ENCODE measurements at regions not wholly inside any gene's neighbourhood (a gene's known extent, or its start where the extent isn't known, plus 50 kb on each side); places are given as distances from the start of the nearest gene placed in this dataset.
A peak's percentile ranks its signal among the peaks of the same experiment; 100 is the strongest.

GRCh38 chr6:119979862-119980261 lies 630.3 kb upstream of the MAN1A1 start:
- Histone ChIP-seq H3K27ac (ENCODE audit: low read depth in 2 of 2, low read length in 2 of 2) (no peak overlapping the region), H3K36me3 (ENCODE audit: control insufficient read depth in 2 of 3, insufficient read depth in 3 of 3, low read length in 3 of 3) (no peaks in the 10 kb centered on the region), H3K4me3 (ENCODE audit: low read length in 3 of 3) (no peak overlapping the region), H3K9me3 (ENCODE audit: control insufficient read depth in 2 of 3, insufficient read depth in 1 of 3, low read length in 3 of 3) (no peaks in the 10 kb centered on the region), H3K4me1 (ENCODE audit: control insufficient read depth in 2 of 3, insufficient read depth in 2 of 3, low read depth in 1 of 3, low read length in 3 of 3) (no peaks in the 10 kb centered on the region), H3K9ac (ENCODE audit: low read length in 3 of 3) (no peak overlapping the region), H3K27me3 (ENCODE audit: control insufficient read depth, insufficient read depth, low read length) (no peaks in the 10 kb centered on the region)
- FAIRE-seq = peak; percentile 3
- intact Hi-C loops (cut with DNase I) = no loop called here
- no peak for TF ChIP-seq CTCF (IDR thresholded peaks at IDR 0.05; ENCODE audit: borderline replicate concordance, extremely low read depth, insufficient read depth)
- DNase-seq = no peak

DNA sequence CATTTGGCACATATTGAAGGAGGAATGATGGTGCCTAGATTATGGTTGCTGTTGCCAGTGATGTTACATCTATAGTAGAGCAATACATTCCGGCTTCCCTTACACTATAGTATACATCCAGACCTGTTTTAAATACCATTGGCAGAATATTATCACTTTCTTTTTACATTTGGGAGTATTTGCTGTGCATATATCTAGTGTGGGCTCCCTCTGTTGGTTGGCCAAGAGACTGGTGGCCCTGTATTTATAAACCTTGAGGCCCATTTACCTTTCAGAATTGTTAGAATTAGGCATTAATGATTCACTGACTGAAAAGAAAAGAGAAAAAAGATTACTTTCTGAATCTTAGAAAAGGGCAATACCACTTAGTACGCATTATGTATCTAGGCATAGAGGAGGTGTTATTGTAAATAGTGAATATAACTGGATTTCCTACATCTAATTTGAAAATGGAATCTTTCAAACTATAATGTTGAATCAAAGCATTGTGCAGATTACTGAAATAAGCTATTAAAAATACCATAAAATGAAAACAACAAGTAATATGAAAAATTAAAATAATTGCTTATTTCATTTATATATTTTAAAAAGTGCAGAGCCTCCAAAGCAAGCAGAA lies 628.8 kb upstream of the MAN1A1 start:
- TF ChIP-seq CTCF (IDR thresholded peaks at IDR 0.05; ENCODE audit: borderline replicate concordance, extremely low read depth, insufficient read depth) = peak; percentile 34
- Histone ChIP-seq H3K27me3 (ENCODE audit: control insufficient read depth, insufficient read depth, low read length) (no peaks in the 10 kb centered on the region), H3K9me3 (ENCODE audit: control insufficient read depth in 2 of 3, insufficient read depth in 1 of 3, low read length in 3 of 3) (no peaks in the 10 kb centered on the region), H3K4me3 (ENCODE audit: low read length in 3 of 3) (no peak overlapping the region), H3K9ac (ENCODE audit: low read length in 3 of 3) (no peak overlapping the region), H3K27ac (ENCODE audit: low read depth in 2 of 2, low read length in 2 of 2) (no peak overlapping the region), H3K36me3 (ENCODE audit: control insufficient read depth in 2 of 3, insufficient read depth in 3 of 3, low read length in 3 of 3) (no peaks in the 10 kb centered on the region), H3K4me1 (ENCODE audit: control insufficient read depth in 2 of 3, insufficient read depth in 2 of 3, low read depth in 1 of 3, low read length in 3 of 3) (no peaks in the 10 kb centered on the region)
- FAIRE-seq (no peak), DNase-seq (peak in 2 of 5 donors; percentile 11 to 28)
- intact Hi-C loops (cut with DNase I) = no loop called here

GRCh38 chr6:119974430-119975159 lies 625.0 kb upstream of the MAN1A1 start:
- Histone ChIP-seq H3K27me3 (ENCODE audit: control insufficient read depth, insufficient read depth, low read length) (no peaks in the 10 kb centered on the region), H3K4me3 (ENCODE audit: low read length in 3 of 3) (no peak overlapping the region), H3K9me3 (ENCODE audit: control insufficient read depth in 2 of 3, insufficient read depth in 1 of 3, low read length in 3 of 3) (no peaks in the 10 kb centered on the region), H3K27ac (ENCODE audit: low read depth in 2 of 2, low read length in 2 of 2) (no peak overlapping the region), H3K36me3 (ENCODE audit: control insufficient read depth in 2 of 3, insufficient read depth in 3 of 3, low read length in 3 of 3) (no peaks in the 10 kb centered on the region), H3K9ac (ENCODE audit: low read length in 3 of 3) (no peak overlapping the region), H3K4me1 (ENCODE audit: control insufficient read depth in 2 of 3, insufficient read depth in 2 of 3, low read depth in 1 of 3, low read length in 3 of 3) (no peaks in the 10 kb centered on the region)
- TF ChIP-seq CTCF (IDR thresholded peaks at IDR 0.05; ENCODE audit: borderline replicate concordance, extremely low read depth, insufficient read depth) = no peak
- FAIRE-seq (no peak), DNase-seq (no peak)
- intact Hi-C loops (cut with DNase I) = no loop called here

Data from kidney (tissue), 13 donors.